ENCODE measurements at regions not wholly inside any gene's neighbourhood (a gene's known extent, or its start where the extent isn't known, plus 50 kb on each side); places are given as distances from the start of the nearest gene placed in this dataset.

GRCh38 chr6:95242560-95242959 lies 334.8 kb upstream of the MANEA start:
- Histone ChIP-seq H3K4me3 (replicated peaks in 1 of 3) (no peak overlapping the region), H3K27me3 (no peaks in the 10 kb centered on the region), H3K4me1 (no peaks in the 10 kb centered on the region), H3K36me3 (no peaks in the 10 kb centered on the region), H3K27ac (no peak overlapping the region), H3K9me3 (no peaks in the 10 kb centered on the region)
- intact Hi-C loops (cut with DNase I), result no loop called here
- TF ChIP-seq POLR2A (IDR thresholded peaks at IDR 0.05), result no peak
- TF ChIP-seq CTCF (IDR thresholded peaks at IDR 0.05), result no peak
- WGBS, 2 donors, result 75 to 77% methylated on average over 1 of the region's 1 CpG
- DNase-seq, result no peak

GRCh38 chr6:95243053-95243452 lies 334.3 kb upstream of the MANEA start:
- intact Hi-C loops (cut with DNase I), result no loop called here
- TF ChIP-seq POLR2A (IDR thresholded peaks at IDR 0.05), result no peak
- TF ChIP-seq CTCF (IDR thresholded peaks at IDR 0.05), result no peak
- H3K4me3 ChIP-seq (replicated peaks in 1 of 3), result no peak overlapping the region
- no peak for DNase-seq
- no peaks in the 10 kb centered on the region for H3K27me3 ChIP-seq
- H3K4me1 ChIP-seq, result no peaks in the 10 kb centered on the region
- H3K27ac ChIP-seq, result no peak overlapping the region
- H3K36me3 ChIP-seq, result no peaks in the 10 kb centered on the region
- H3K9me3 ChIP-seq, result no peaks in the 10 kb centered on the region

- Histone ChIP-seq H3K27me3 (no peaks in the 10 kb centered on the region), H3K9me3 (no peaks in the 10 kb centered on the region), H3K36me3 (no peaks in the 10 kb centered on the region), H3K27ac (no peak overlapping the region), H3K4me3 (replicated peaks in 1 of 3) (no peak overlapping the region), H3K4me1 (no peaks in the 10 kb centered on the region)
- intact Hi-C loops (cut with DNase I), result no loop called here
- no peak for DNase-seq
- 59 to 76% methylated on average over 2 of the region's 2 CpGs for WGBS, 2 donors
- no peak for TF ChIP-seq CTCF (IDR thresholded peaks at IDR 0.05)
- no peak for TF ChIP-seq POLR2A (IDR thresholded peaks at IDR 0.05)
These were observed 332.6 kb upstream of the MANEA start for GRCh38 chr6:95244751-95245150.

DNA sequence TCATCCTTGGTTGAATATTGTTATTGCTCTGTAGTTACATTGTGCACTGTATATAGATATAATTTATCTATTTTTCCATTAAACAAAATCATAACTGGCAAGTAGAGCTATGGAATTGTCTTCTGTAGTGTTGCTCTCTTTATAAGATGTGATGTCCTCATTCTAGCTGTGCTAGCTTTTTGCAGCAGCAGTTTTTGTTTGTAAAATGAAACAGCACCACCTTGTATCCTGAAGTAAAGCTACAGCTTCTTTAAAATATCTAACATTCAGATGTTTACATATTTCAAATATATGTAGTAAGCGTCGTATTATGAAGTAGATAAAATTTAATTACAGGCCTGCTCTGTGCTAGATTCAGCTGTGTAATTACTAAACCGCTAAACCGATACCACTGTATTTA lies 328.8 kb upstream of the MANEA start:
- TF ChIP-seq CTCF (IDR thresholded peaks at IDR 0.05) (no peak), POLR2A (IDR thresholded peaks at IDR 0.05) (no peak)
- intact Hi-C loops (cut with DNase I), result no loop called here
- no peak for DNase-seq
- Histone ChIP-seq H3K27me3 (no peaks in the 10 kb centered on the region), H3K36me3 (no peaks in the 10 kb centered on the region), H3K4me1 (no peaks in the 10 kb centered on the region), H3K4me3 (replicated peaks in 1 of 3) (no peak overlapping the region), H3K27ac (no peak overlapping the region), H3K9me3 (no peaks in the 10 kb centered on the region)
- 84 to 96% methylated on average over 4 of the region's 4 CpGs for WGBS, 2 donors

DNA sequence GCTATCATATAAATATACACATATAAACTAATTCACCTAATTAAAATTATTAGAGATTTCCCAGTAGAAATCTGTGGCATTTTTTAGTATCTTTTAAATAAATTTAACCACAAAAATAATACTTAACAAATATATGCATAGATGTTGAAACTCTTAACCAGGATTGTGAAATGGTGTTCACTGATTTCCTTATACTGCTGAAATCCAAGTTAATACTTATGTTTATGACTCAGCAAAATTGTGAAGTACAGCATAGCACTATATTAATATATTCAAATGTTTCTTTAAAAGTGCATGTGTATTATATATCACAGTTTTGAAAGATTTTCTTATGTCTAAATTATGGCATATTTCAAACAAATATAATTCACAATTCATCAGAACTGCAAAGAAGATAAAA lies 328.2 kb upstream of the MANEA start:
- Histone ChIP-seq H3K4me1 (no peaks in the 10 kb centered on the region), H3K27ac (no peak overlapping the region), H3K27me3 (no peaks in the 10 kb centered on the region), H3K9me3 (no peaks in the 10 kb centered on the region), H3K36me3 (no peaks in the 10 kb centered on the region), H3K4me3 (replicated peaks in 1 of 3) (no peak overlapping the region)
- TF ChIP-seq CTCF (IDR thresholded peaks at IDR 0.05) (no peak), POLR2A (IDR thresholded peaks at IDR 0.05) (no peak)
- intact Hi-C loops (cut with DNase I), result no loop called here
- no peak for DNase-seq

Measured in thyroid gland (tissue), 4 donors.